Epidermal melanocyte (primary cell): ENCODE measurements at regions not wholly inside any gene's neighbourhood (a gene's known extent, or its start where the extent isn't known, plus 50 kb on each side); places are given as distances from the start of the nearest gene placed in this dataset.
"Not testable (repeated sequence)": the region's sequence is repeated elsewhere in the genome, so short reads cannot be mapped to it uniquely, and the experiment has no call there.

ENCODE experiments used
- DNase-seq: peaks from one replicate; pipeline ENCODE4 v3.0.0; 2011; ENCODE audit warnings: low spot score; ENCODE audit not compliant: insufficient read length

DNA sequence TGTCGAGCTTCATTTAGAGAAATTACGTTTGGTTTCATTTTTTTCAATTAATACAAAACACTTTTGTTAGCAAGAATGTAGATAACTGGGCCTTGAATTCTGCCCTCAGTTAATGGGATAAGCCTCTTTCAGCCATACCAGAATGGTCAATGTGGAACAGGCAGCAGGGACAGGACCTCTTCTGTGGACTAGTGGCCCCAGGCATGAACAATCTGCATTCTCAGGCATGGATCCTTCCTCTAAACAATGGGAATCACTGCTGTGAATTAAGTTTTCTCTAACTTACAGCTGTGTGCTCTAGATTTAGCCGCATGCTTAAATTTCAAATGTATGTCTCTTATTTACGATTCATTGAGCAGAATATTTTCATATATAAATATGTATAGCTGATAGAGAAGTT is 237.7 kb upstream of the PRKCQ start:
- no peak for DNase-seq

DNA sequence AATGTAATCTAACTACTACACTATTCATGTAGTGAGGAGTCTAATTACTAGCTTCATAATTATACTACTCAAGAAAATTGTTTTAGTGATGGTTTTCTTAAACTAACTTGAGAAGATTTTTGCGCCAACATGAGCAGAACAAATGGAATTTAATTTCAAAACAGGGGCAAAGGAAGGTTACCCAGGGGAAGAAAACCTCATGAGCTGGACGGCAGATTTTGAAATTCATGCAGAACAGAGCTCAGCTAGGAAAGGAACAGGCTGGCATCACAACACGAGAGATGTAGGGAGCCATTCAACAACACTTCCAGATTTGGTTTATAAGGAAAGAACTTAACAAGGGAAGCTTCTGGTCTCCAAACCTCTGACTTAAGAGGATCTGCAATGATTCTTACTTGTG is 235.3 kb upstream of the PRKCQ start:
- DNase-seq: no peak

DNA sequence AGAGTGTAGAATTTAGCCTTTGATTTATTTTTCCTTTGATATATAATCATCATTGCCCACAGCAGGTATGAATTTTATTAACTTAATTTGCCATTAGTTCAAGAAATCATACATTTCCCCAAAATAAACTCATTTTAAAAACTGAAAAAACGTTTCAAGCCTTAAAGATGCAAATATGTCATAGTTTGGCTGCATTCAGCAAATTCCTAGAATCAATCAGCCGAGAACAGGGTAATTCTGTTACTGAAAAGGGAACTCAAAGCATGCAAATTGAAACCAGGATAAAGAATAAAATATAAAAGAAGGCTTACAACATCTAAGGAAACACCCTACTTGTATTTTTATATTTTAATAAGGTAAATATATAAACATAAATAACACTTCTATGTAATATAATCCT is 233.8 kb upstream of the PRKCQ start:
- DNase-seq: no peak

DNA sequence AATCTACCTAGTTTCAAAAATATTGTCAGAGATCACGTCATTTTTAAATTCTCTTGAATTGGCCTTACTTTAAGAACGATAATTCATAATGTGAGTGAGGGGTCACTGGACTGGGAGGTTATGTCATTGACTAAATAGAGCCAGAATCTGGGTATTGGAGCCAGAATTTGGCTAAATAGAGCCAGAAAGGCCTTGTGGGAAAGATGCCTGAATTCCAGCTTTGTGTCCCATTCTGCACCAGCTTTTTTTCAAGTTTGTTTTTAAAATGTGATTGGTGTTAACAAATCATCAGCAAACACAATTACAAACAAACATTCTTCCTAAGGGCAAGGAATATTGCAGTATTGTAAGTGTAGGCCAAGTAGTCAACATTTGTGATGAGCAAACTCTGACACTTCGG is 233.2 kb upstream of the PRKCQ start:
- DNase-seq: no peak

DNA sequence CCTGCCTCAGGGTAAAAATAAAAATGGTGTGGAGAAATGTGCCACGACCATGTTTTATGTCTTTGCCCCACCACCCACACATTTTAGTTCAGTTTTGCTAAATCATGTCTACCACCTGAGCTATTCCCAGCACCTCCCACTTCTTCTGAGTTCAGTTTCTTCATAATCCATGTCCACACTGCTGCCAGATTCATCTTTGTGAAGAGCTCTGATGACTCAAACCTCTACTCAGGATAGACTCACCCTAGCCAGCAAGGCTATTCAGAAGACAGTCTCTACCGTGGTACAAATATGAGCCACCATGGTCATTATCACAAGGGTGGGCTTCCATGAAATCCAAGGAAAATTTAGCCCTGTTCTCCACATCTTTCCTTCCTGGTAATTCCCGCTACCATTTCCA is 231.1 kb upstream of the PRKCQ start:
- no peak for DNase-seq

DNA sequence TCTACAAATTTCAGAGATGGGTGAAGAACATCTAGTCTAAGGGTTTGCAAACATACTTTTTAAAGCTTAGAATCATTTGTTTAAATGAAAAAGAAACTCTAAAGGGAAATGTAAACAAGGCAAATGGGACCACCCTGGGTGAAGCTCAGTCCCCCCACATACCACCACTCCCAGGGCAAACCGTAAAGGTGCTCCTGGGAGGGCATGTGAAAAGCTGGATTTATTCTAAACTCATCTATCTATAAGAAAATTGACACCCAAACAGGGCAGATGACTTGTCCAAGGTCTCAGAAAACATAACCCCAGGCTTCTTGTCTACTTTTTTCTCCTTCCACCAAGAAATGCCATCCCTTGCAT is 223.3 kb upstream of the PRKCQ start:
- no peak for DNase-seq

DNA sequence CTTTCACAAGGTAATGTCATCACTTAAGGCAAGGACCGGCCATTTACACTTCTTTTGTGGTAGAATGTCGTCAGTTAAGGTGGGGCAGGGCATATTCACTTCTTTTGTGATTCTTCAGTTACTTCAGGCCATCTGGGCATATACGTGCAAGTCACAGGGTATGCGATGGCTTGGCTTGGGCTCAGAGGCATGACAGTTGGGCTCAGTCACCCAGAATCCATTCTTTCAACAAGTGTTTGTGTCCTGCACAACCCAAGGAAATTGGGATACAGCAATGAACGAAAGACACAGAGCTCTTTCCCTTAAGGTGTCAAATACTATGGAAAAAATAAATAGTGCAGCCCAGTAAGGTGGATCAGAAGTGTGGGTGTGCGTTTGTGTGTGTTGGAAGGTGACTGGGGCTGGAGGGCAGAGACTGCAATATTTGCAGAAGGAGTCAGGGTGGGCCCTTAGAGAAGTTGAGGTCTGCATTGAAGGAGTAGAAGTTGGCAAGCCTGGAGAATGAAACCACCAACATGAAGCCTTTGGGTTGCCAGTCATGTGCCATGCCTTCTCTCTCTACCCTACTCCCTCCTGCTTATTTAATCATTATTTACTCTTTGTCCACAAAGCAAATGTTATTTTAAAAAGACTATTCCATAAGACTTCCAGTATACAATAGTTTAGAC is 222.8 kb upstream of the PRKCQ start:
- DNase-seq: no peak

DNA sequence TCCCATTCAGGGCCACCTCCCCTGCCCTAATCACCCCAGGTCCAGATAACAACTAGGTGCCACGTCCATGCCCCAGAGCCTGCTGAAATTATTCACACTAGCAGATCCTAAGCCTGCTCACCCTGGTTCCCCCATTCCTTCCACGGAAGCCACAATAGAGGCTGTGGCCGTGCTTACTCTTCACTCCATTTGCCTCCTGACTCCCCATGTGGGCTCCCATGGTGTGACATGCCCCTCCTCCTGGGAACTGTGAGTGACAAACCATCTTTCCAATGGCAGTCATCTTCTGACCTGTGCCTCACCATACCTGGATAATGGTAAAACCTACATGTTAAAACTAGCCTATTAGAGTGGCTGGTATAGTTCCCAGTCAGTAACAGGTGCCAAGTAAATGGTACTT is 216.2 kb upstream of the PRKCQ start:
- no peak for DNase-seq

DNA sequence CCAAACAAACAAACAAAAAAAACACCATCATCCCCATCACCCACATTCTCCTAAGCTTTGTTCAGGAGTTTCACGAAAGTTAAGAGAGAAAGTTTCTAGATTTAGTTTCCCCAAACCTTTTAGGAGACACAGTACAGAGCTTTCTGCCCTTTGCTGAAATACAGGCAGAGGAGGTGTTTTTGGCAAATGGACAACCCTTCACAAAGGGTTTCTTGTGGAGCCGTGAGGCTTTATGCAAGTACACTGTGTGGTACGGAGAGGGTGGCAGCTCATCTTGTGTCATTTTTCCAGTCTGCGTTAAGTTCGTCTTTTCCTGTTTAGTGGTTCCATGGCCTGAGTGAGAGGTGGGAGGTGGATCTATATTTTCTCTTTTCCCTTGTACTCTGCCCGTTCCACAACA is 215.5 kb upstream of the PRKCQ start:
- no peak for DNase-seq

DNA sequence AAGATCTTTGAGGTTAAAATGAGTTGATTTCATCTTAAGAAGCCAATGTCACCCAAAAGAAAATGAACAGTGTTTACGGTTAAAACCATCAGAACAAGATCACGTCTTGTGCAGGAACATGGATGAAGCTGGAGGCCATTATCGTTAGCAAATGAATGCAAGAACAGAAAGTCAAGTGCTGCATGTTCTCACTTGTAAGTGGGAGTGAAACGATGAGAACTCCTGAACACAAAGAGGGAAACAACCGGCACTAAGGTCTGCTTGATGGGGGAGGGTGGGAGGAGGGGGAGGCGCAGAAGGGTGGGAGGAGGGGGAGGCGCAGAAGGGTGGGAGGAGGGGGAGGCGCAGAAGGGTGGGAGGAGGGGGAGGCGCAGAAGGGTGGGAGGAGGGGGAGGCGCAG is 214.8 kb upstream of the PRKCQ start:
- DNase-seq: not testable (repeated sequence)

DNA sequence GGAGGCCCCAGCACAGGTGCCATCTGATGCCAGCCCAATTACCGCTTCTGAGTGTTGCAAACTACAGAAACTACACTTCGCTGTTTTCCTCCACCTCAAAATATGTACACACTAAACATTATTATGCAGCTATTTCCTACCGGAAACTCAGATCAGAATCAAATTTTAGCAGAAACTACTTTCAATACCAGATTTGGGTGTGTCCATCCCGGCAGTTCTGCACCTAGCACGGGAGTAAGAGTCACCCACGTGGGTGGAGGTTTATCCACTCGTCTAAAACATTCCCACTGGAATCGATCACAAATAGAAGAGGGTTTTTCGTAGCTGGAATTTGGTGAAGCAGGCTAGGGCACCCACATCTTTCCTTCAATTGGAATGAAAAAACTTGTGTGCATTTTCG is 214.4 kb upstream of the PRKCQ start:
- DNase-seq: no peak

DNA sequence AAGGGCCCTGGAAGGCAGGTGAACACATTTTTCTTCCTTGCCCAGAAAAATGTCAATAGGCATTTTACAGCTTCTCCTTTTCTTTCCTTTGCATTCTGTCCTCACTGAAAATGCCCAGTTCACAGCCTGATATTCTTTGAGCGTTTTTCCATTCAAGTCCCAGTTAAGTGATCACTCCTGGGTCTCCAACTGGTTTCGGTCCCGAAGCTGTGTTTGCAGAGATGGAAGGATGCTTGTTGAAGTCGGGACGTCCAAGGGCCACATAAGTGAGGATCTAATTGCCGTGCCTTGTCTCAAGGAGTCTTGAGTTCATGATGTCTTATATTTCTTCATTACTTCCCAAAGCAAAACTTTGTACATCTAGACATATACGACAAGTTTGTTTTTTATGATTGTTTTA is 208.7 kb upstream of the PRKCQ start:
- DNase-seq: no peak

DNA sequence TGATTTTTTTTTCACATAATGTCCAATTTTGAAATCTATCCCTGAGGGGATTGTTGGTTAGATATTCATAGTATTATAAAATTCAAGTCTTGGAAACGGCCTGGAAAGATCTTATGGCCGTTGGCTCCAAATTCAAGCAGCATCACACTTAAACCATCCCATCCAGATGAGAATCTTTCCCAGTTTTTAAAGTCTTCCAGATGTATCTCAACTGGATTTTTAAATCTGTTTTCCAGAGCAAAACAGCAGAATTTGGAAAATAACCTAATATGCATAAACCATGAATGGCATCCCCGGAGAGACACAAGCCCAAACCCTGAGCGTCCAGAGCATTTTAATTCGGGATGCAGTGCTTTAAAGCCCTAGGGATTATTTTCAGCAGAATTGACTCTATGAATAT is 208.2 kb upstream of the PRKCQ start:
- DNase-seq: no peak

DNA sequence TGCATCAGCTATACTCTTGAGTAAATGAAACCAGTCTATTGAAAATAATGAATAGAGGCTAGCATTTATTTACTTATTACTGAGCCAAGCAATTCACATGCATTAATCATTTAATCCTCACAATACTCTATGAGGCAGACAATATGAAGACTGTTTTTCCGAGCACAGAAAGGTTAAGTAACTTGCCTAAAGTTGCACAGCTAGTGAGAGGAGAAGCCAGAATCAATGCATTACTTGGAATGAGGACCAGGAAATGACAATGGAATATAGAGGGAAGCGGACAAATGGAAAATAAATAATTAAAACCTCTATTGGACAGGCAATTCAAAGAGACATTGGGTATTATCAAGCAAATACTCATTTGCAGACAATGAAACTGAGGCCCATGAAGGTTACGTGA is 207.6 kb upstream of the PRKCQ start:
- DNase-seq: no peak

DNA sequence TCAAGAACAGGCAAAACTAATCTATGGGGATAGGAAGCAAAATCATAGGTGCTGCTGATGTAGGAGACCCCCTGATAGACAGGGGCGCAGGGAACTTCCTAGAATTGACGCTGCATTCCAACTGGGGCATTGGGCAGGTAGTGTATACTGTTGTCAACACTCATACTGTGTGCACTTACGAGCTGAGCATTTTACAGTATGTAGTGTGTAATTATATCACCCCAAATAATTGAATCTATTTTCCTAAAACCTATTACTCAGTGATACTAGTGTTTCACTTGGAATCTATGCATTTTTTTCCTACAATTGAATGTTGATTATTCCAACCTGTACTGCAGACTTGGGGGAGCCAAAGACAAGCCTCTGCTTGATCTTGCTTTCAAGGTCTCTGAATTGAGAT is 207.0 kb upstream of the PRKCQ start:
- no peak for DNase-seq

DNA sequence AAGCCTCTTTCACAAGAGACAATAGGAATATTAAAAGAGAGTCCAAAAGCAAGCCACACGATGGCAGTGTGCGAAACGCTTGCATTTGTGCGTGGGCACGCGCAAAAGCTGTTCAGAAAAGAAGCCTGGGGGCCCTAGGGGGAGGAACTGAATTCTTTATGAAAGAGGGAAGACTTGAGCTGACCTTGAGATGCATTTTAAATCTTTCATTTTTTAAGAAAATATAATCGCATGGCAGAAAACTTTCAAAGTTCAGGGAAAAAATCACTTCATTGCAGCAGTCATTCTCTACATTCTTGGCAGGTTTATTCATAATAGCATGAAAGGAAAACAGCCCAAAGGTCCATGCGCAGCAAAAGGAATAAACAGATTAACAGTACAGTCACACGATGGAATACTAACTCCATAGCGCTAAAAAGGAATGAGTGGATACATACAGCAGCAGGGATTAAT is 206.5 kb upstream of the PRKCQ start:
- peak; percentile 57 for DNase-seq

DNA sequence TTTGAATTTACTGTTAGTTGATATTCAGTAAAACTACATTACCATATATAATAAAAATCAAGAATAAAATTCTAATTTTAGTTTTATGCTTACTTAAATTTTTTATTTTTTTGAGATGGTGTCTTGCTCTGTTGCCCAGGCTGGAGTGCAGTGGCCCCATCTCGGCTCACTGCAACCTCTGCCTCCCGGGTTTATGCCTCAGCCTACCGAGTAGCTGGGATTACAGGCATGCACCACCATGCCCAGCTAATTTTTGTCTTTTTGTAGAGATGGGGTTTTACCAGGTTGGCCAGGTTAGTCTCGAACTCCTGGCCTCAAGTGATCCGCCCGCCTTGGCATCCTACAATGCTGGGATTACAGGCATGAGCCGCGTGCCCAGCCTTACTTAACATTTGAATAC is 204.4 kb upstream of the PRKCQ start:
- DNase-seq: not testable (repeated sequence)

DNA sequence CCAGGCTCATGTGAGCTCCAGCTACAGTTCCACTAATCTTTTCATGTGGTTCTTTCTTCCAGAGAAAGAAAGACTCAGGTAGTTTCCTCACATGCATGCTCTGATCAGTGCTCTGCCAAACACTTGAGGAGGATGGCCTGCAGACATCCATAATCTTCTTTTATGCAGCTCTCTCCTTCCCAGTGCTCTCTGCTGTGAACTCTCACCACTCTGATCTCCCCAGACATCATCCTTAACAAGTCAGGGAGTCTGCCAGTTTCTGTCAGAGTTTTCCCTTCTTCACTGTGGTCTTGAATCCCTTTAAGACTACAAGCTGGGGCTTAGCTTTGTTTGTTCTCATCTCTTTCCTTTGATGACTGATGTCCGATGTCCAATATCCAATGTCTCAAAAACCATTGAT is 203.4 kb upstream of the PRKCQ start:
- no peak for DNase-seq

DNA sequence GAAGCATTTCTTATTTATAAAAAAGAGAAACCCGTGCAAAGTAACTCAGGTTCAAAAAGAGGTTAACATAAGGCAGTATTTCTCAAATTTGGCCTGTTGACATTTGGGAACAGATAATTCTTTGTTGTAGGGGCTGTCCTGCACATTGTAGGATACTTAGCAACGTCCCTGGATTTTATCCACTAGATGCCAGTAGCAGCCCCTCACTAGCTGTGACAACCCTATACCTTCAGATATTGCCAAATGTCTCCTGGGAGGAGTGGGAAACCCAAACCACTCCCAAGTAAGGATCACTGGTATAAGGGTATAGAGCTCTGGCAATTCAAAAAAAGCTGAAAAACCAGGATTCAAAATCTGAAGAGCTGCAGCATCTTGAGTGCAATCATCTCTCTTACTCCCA is 202.3 kb upstream of the PRKCQ start:
- DNase-seq: no peak

DNA sequence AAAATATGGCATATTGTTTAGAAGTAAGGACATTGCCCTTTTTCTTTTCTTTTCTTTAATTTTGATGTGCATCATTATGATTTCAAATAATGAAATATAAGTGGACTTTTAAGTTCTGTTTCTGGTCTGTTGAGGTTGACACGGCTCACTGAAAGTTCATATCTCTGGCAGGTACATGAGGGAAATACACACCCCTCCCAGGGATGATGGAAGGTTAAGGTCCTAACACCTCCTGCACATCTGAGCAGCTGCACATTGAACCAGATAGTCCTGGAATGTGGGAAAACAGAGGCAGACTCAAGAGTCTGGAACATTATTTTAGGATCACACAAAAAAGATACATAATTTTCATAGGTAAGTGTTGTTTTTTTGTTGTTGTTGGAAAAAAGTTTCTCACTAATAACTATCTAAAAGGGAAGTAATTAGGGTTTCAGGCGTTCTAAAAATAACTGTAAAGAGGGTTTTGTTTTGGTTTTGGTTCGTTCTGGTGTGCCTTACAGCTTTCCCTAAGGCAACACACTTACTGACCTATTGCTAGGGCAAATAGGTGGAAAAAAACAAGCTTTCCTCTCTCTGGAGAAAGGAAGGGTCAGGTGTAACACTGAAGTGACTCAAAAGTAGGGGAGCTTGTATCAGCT is 201.2 kb upstream of the PRKCQ start:
- no peak for DNase-seq

DNA sequence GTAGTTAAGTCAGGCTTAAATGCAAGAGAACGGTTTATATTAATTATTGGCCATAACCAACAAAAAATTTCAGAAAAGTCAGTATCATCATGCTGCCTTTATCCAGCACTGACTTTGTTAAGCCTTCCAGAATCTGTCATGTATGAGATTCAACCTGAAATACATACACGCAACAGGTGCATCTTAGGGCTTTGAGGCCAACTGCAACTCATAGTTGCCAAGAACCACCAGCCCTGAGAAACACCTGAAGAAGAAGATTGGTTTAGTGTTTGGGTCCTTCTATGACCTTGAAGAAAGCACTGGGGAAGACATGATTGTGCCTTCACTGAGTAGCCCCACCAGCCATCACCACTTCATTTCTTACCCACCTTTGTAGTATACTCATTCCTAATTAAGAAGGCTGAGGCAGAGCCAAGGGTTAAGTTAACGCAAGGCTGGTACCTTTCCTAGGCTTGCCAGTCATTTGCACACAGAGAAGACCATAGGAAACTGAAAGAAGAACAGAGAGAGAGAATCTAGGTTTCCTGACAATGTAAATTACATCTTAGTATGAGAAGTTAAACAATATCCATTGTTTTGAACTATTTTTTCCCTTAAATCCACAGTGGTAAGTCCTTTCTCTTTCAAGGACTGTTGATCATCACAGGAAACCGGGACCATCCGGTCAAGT is 200.1 kb upstream of the PRKCQ start:
- DNase-seq: no peak

DNA sequence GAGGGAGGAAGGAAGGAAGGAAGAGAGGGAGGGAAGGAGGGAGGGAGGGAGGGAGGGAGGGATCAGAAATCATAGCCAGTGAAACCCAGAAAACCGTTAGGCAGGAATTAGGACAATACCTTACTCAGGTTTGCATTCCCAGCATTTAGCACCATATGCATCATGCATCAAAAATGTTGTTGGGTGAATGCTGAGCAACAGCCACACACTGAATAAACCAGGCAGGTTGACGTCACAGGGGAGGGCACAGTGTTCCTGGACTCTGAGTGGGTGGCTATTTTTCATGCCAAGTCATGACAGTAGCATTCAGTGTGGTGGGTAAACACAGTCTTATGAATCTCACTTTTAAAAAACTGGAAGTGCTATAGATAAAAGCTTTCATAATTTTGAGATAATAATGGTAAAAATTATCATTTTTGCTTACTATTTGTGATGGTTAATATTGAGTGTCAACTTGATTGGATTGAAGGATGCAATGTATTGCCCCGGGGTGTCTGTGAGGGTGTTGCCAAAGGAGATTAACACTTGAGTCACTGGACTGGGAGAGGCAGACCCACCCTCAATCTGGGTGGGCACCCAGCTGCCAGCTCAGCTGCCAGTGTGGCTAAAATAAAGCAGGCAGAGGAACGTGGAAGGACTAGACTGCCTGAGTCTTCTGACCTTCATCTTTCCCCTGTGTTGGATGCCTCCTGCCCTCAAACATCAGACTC is 199.1 kb upstream of the PRKCQ start:
- no peak for DNase-seq
